Left ventricle myocardium inferior (tissue), 1 donor: ENCODE measurements at regions not wholly inside any gene's neighbourhood (a gene's known extent, or its start where the extent isn't known, plus 50 kb on each side); places are given as distances from the start of the nearest gene placed in this dataset.

Experiments used
- DNase-seq: peaks from one replicate; pipeline ENCODE4 v3.0.0-alpha.2; 2020
- H3K27ac ChIP-seq: fragments of 200-600 bp; replicated peaks from 2 replicates; pipeline ENCODE4 v1.8.0; 2021
- H3K27me3 ChIP-seq: fragments of 200-600 bp; 2 replicates; pipeline ENCODE4 v1.8.0; 2021; ENCODE audit warnings: low read depth
- H3K36me3 ChIP-seq: fragments of 200-600 bp; 2 replicates; pipeline ENCODE4 v1.8.0; 2021
- H3K4me1 ChIP-seq: fragments of 200-600 bp; 2 replicates; pipeline ENCODE4 v1.8.0; 2021
- H3K4me3 ChIP-seq: fragments of 200-600 bp; 2 replicates; pipeline ENCODE4 v1.8.0; 2021; ENCODE audit warnings: mild to moderate bottlenecking, moderate library complexity
- H3K9me3 ChIP-seq: fragments of 200-600 bp; replicated peaks from 2 replicates; pipeline ENCODE4 v1.8.0; 2021
- CTCF ChIP-seq: fragments of 200-600 bp; IDR thresholded peaks from 2 replicates; pipeline ENCODE4 v1.8.0; 2021; ENCODE audit warnings: antibody characterized with exemption, mild to moderate bottlenecking, borderline replicate concordance
- intact Hi-C: fragments of 100-400 bp; cut with micrococcal nuclease; formaldehyde crosslinking; loops from one replicate; pipeline ENCODE4 v1.11.0; 2022
- donor health status: DM: no; HTN: yes; CAD: no; lungs with severe emphysema.

- H3K27me3 ChIP-seq: peaks cover 98% of the 10 kb centered on the region
- no peaks in the 10 kb centered on the region for H3K36me3 ChIP-seq
- no peak for TF ChIP-seq CTCF
- no peak overlapping the region for H3K27ac ChIP-seq
- DNase-seq: no peak
- intact Hi-C loops: no loop called here
- no peaks in the 10 kb centered on the region for H3K4me1 ChIP-seq
- no peak overlapping the region for H3K4me3 ChIP-seq
- H3K9me3 ChIP-seq: no peaks in the 10 kb centered on the region
Measured at GRCh38 chr15:77838061-77838460, 205.3 kb upstream of the LINGO1 start.

GRCh38 chr15:77837649-77838025, 204.9 kb upstream of the LINGO1 start:
- Histone ChIP-seq H3K36me3 (no peaks in the 10 kb centered on the region), H3K27me3 (peaks cover 100% of the 10 kb centered on the region), H3K4me3 (no peak overlapping the region), H3K4me1 (no peaks in the 10 kb centered on the region), H3K9me3 (no peaks in the 10 kb centered on the region), H3K27ac (no peak overlapping the region)
- no peak for DNase-seq
- intact Hi-C loops: no loop called here
- TF ChIP-seq CTCF: no peak

- DNase-seq: no peak
- Histone ChIP-seq H3K36me3 (no peaks in the 10 kb centered on the region), H3K27ac (no peak overlapping the region), H3K4me3 (no peak overlapping the region), H3K4me1 (no peaks in the 10 kb centered on the region), H3K9me3 (no peaks in the 10 kb centered on the region), H3K27me3 (peaks cover 100% of the 10 kb centered on the region)
- TF ChIP-seq CTCF: no peak
- intact Hi-C loops: no loop called here
Measured at GRCh38 chr15:77836906-77837648, 204.4 kb upstream of the LINGO1 start.

GRCh38 chr15:77836121-77836692, 203.5 kb upstream of the LINGO1 start:
- Histone ChIP-seq H3K4me3 (no peak overlapping the region), H3K36me3 (no peaks in the 10 kb centered on the region), H3K27me3 (peaks cover 100% of the 10 kb centered on the region), H3K9me3 (no peaks in the 10 kb centered on the region), H3K27ac (no peak overlapping the region), H3K4me1 (no peaks in the 10 kb centered on the region)
- intact Hi-C loops: no loop called here
- no peak for TF ChIP-seq CTCF
- no peak for DNase-seq

GRCh38 chr15:77834276-77834990, 201.7 kb upstream of the LINGO1 start:
- intact Hi-C loops: no loop called here
- H3K27ac ChIP-seq: no peak overlapping the region
- no peak overlapping the region for H3K4me3 ChIP-seq
- no peak for DNase-seq
- no peak for TF ChIP-seq CTCF
- peaks cover 84% of the 10 kb centered on the region for H3K27me3 ChIP-seq
- H3K9me3 ChIP-seq: no peaks in the 10 kb centered on the region
- H3K4me1 ChIP-seq: no peaks in the 10 kb centered on the region
- no peaks in the 10 kb centered on the region for H3K36me3 ChIP-seq
